Prostate gland (tissue), 2 donors: ENCODE measurements at regions not wholly inside any gene's neighbourhood (a gene's known extent, or its start where the extent isn't known, plus 50 kb on each side); places are given as distances from the start of the nearest gene placed in this dataset.

Source experiments
- DNase-seq: peaks from one replicate; pipeline ENCODE4 v3.0.0-alpha.2; 2019; ENCODE audit warnings: low spot score
- H3K27ac ChIP-seq, 2 donors: fragments of 200-600 bp; sonication (generic); 2 replicates each; pipeline ENCODE4 v1.5.1; 2017 to 2019
- H3K27me3 ChIP-seq: fragments of 200-600 bp; sonication (generic); replicated peaks from 2 replicates; pipeline ENCODE4 v1.5.1; 2019; ENCODE audit not compliant: insufficient read depth
- H3K36me3 ChIP-seq, 2 donors: fragments of 200-600 bp; sonication (generic); 1 replicate in 1 of 2; 2 replicates in 1 of 2; pipeline versions ENCODE4 v1.5.1 to v1.8.1; 2017 to 2019
- H3K4me1 ChIP-seq: fragments of 200-600 bp; sonication (generic); replicated peaks from 2 replicates; pipeline ENCODE4 v1.5.1; 2019
- H3K4me3 ChIP-seq, 2 donors: fragments of 200-600 bp; sonication (generic); 2 replicates each; pipeline ENCODE4 v1.5.1; 2017 to 2019
- H3K9me3 ChIP-seq: fragments of 200-600 bp; sonication (generic); 2 replicates; pipeline ENCODE4 v1.5.1; 2017
- POLR2A ChIP-seq: fragments of 450-650 bp; IDR thresholded peaks from one replicate; pipeline ENCODE4 v1.6.1; 2016; ENCODE audit warnings: antibody characterized with exemption, mild to moderate bottlenecking
- POLR2AphosphoS5 ChIP-seq: sonication (generic); formaldehyde crosslinking; IDR thresholded peaks from one replicate; pipeline ENCODE4 v1.6.1; 2017; ENCODE audit warnings: antibody characterized with exemption
- WGBS: methylation state at CpG from one replicate; pipeline ENCODE4 v1.1.5; 2018; 5-methylcytosine and 5-hydroxymethylcytosine counted together
- intact Hi-C: fragments of 100-400 bp; cut with DNase I; formaldehyde crosslinking; loops from one replicate; pipeline ENCODE4 v1.14.2; 2022
- TF ChIP-seq, protein P1 (sequence below), 4 experiments: fragments of 200-600 bp in 2 of 4; fragments of 450-650 bp in 2 of 4; sonication (generic) in 2 of 4; IDR thresholded peaks; 1 replicate in 3 of 4; 2 replicates in 1 of 4; pipeline ENCODE4 v1.5.1; 2016 to 2019; ENCODE audit warnings: antibody characterized with exemption in 4 of 4, mild to moderate bottlenecking in 2 of 4, moderate library complexity in 2 of 4

DNA sequence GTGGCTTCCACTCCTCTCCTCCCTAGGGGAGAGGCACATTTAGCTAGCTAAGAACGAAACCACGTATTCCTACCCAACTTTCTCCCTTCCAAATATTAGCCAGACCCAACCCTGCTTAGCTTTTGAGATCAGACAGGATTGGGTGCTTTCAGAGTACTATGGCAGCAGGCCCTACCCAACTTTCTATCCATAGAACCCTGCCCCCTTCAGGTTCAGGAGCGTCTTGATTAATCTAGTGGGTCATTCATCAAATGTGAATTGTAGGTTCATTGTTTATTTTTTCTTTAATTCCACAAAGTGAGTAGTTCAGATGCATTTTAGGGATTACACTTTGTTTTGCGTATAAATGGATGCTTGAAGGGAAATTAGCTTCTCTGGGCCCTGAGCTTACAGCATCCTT, 188.3 kb downstream of the MIB1 start:
- Histone ChIP-seq H3K27me3 (no peaks in the 10 kb centered on the region), H3K4me3 (no peak overlapping the region), H3K9me3 (no peaks in the 10 kb centered on the region), H3K4me1 (no peaks in the 10 kb centered on the region), H3K36me3 (no peaks in the 10 kb centered on the region), H3K27ac (no peak overlapping the region)
- 60% methylated on average over 4 of the region's 4 CpGs for WGBS
- DNase-seq, result no peak
- intact Hi-C loops, result no loop called here
- TF ChIP-seq POLR2A (no peak), POLR2AphosphoS5 (no peak)
- TF ChIP-seq, protein P1, sequence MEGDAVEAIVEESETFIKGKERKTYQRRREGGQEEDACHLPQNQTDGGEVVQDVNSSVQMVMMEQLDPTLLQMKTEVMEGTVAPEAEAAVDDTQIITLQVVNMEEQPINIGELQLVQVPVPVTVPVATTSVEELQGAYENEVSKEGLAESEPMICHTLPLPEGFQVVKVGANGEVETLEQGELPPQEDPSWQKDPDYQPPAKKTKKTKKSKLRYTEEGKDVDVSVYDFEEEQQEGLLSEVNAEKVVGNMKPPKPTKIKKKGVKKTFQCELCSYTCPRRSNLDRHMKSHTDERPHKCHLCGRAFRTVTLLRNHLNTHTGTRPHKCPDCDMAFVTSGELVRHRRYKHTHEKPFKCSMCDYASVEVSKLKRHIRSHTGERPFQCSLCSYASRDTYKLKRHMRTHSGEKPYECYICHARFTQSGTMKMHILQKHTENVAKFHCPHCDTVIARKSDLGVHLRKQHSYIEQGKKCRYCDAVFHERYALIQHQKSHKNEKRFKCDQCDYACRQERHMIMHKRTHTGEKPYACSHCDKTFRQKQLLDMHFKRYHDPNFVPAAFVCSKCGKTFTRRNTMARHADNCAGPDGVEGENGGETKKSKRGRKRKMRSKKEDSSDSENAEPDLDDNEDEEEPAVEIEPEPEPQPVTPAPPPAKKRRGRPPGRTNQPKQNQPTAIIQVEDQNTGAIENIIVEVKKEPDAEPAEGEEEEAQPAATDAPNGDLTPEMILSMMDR (IDR thresholded peaks at IDR 0.05), result no peak

GRCh38 chr18:21930177-21930576, 189.6 kb downstream of the MIB1 start:
- Histone ChIP-seq H3K36me3 (no peaks in the 10 kb centered on the region), H3K4me1 (no peaks in the 10 kb centered on the region), H3K9me3 (no peaks in the 10 kb centered on the region), H3K27ac (no peak overlapping the region), H3K4me3 (no peak overlapping the region), H3K27me3 (no peaks in the 10 kb centered on the region)
- TF ChIP-seq POLR2A (no peak), POLR2AphosphoS5 (no peak)
- TF ChIP-seq, protein P1 (IDR thresholded peaks at IDR 0.05), result no peak
- intact Hi-C loops, result no loop called here
- DNase-seq, result no peak
- WGBS, result 73% methylated on average over 6 of the region's 6 CpGs

- WGBS, result 87% methylated on average over 10 of the region's 10 CpGs
- DNase-seq, result no peak
- TF ChIP-seq, protein P1 (IDR thresholded peaks at IDR 0.05), result no peak
- TF ChIP-seq POLR2A (no peak), POLR2AphosphoS5 (no peak)
- Histone ChIP-seq H3K27ac (no peak overlapping the region), H3K27me3 (no peaks in the 10 kb centered on the region), H3K4me3 (no peak overlapping the region), H3K36me3 (no peaks in the 10 kb centered on the region), H3K9me3 (no peaks in the 10 kb centered on the region), H3K4me1 (no peaks in the 10 kb centered on the region)
- intact Hi-C loops, result no loop called here
Observed at GRCh38 chr18:21933931-21934765, 193.6 kb downstream of the MIB1 start.

DNA sequence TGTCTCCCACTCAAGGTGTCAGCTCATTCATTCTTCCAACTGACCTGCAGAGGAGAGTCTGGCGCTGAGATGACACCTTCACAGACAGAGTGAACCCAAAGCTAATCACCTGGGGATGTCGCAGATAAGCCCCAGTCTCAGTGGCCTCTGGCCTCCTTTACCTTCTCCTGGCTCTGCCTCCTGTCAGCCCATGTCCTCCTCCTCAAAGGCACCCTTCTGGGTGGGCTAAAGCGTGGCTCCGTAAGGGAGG, 194.1 kb downstream of the MIB1 start:
- intact Hi-C loops, result no loop called here
- Histone ChIP-seq H3K36me3 (no peaks in the 10 kb centered on the region), H3K4me3 (no peak overlapping the region), H3K27me3 (no peaks in the 10 kb centered on the region), H3K27ac (no peak overlapping the region), H3K4me1 (no peaks in the 10 kb centered on the region), H3K9me3 (no peaks in the 10 kb centered on the region)
- no peak for TF ChIP-seq POLR2A
- TF ChIP-seq, protein P1 (IDR thresholded peaks at IDR 0.05), result no peak
- no peak for TF ChIP-seq POLR2AphosphoS5
- no peak for DNase-seq
- WGBS, result 96% methylated on average over 4 of the region's 4 CpGs

DNA sequence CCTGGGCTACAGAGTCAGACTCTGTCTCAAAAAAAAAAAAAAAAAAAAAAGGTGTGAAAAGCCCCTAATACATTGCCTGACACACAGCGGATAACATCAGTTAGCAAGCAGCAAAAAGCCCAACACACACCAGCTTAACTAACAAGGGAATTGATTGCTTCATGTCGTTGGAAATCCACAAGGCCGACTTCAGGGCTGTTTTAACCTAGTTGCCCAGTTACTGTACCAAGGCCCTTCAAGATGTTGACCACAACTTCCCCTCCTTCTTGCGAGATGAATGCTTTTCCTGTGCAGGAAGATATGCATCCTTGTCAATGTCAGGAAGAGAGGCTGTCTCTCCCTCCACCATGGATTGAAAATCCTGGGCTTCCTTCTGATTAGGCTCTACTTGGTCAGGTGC, 202.9 kb downstream of the MIB1 start:
- no peaks in the 10 kb centered on the region for H3K36me3 ChIP-seq
- H3K27me3 ChIP-seq, result no peaks in the 10 kb centered on the region
- no peak for DNase-seq
- H3K27ac ChIP-seq, result no peak overlapping the region
- intact Hi-C loops, result no loop called here
- no peaks in the 10 kb centered on the region for H3K4me1 ChIP-seq
- no peaks in the 10 kb centered on the region for H3K9me3 ChIP-seq
- TF ChIP-seq POLR2A (no peak), POLR2AphosphoS5 (no peak)
- TF ChIP-seq, protein P1 (IDR thresholded peaks at IDR 0.05), result no peak
- no peak overlapping the region for H3K4me3 ChIP-seq
- 93% methylated on average over 4 of the region's 4 CpGs for WGBS
